Loucy (cell line): ENCODE measurements at regions not wholly inside any gene's neighbourhood (a gene's known extent, or its start where the extent isn't known, plus 50 kb on each side); places are given as distances from the start of the nearest gene placed in this dataset.

Experiments
- H2AFZ ChIP-seq: fragments of 200-600 bp; sonication (generic); 2 replicates; pipeline ENCODE4 v1.6.0; 2016; ENCODE audit warnings: antibody characterized with exemption, mild to moderate bottlenecking, low read length, moderate library complexity
- H3F3A ChIP-seq: fragments of 200-600 bp; 2 replicates; pipeline ENCODE4 v1.6.0; 2016; ENCODE audit warnings: antibody characterized with exemption, low read depth, mild to moderate bottlenecking
- H3K27me3 ChIP-seq: fragments of 200-600 bp; sonication (generic); 2 replicates; pipeline ENCODE4 v1.6.1; 2014; ENCODE audit warnings: low read length, mild to moderate bottlenecking; ENCODE audit not compliant: insufficient read depth, poor library complexity, severe bottlenecking
- H3K36me3 ChIP-seq: fragments of 200-600 bp; sonication (generic); 2 replicates; pipeline ENCODE4 v1.6.1; 2016; ENCODE audit warnings: low read length; ENCODE audit not compliant: insufficient read depth
- H3K4me1 ChIP-seq: fragments of 200-600 bp; sonication (generic); 2 replicates; pipeline ENCODE4 v1.5.1; 2014; ENCODE audit warnings: low read length, mild to moderate bottlenecking; ENCODE audit not compliant: insufficient read depth, poor library complexity, severe bottlenecking
- H3K4me2 ChIP-seq: fragments of 200-600 bp; sonication (generic); 2 replicates; pipeline ENCODE4 v1.6.0; 2014; ENCODE audit warnings: antibody characterized with exemption, low read length, low read depth, mild to moderate bottlenecking; ENCODE audit not compliant: poor library complexity, severe bottlenecking
- H3K4me3 ChIP-seq: fragments of 200-600 bp; sonication (generic); 2 replicates; pipeline ENCODE4 v1.5.1; 2014; ENCODE audit warnings: low read length, mild to moderate bottlenecking, mixed read lengths; ENCODE audit not compliant: poor library complexity, severe bottlenecking
- H3K79me2 ChIP-seq: fragments of 200-600 bp; sonication (generic); 2 replicates; pipeline ENCODE4 v1.6.1; 2014; ENCODE audit warnings: low read length; ENCODE audit not compliant: insufficient read depth
- H3K9ac ChIP-seq: fragments of 200-600 bp; sonication (generic); 2 replicates; pipeline ENCODE4 v1.6.0; 2014; ENCODE audit warnings: mild to moderate bottlenecking, low read depth, low read length, moderate library complexity; ENCODE audit not compliant: poor library complexity, severe bottlenecking
- H3K9me2 ChIP-seq: fragments of 200-600 bp; sonication (generic); replicated peaks from 2 replicates; pipeline ENCODE4 v1.6.1; 2016; ENCODE audit warnings: low read depth, low read length, mixed read lengths
- H3K9me3 ChIP-seq: fragments of 200-600 bp; sonication (generic); 2 replicates; pipeline ENCODE4 v1.6.1; 2014; ENCODE audit warnings: mild to moderate bottlenecking, antibody characterized with exemption, low read length, low read depth; ENCODE audit not compliant: insufficient read depth
- H4K20me1 ChIP-seq: fragments of 200-600 bp; sonication (generic); 2 replicates; pipeline ENCODE4 v1.6.0; 2014; ENCODE audit warnings: antibody characterized with exemption, low read length, mild to moderate bottlenecking; ENCODE audit not compliant: insufficient read depth, poor library complexity, severe bottlenecking
- EZH2phosphoT487 ChIP-seq: fragments of 200-600 bp; IDR thresholded peaks from 2 replicates; pipeline ENCODE4 v1.6.1; 2018; ENCODE audit warnings: antibody characterized with exemption, mild to moderate bottlenecking, moderate library complexity, borderline replicate concordance
- TF ChIP-seq, protein P1 (sequence below): fragments of 200-600 bp; sonication (generic); conservative IDR thresholded peaks from 2 replicates; pipeline ENCODE4 v1.5.1; 2014; ENCODE audit warnings: mild to moderate bottlenecking, antibody characterized with exemption, low read length

DNA sequence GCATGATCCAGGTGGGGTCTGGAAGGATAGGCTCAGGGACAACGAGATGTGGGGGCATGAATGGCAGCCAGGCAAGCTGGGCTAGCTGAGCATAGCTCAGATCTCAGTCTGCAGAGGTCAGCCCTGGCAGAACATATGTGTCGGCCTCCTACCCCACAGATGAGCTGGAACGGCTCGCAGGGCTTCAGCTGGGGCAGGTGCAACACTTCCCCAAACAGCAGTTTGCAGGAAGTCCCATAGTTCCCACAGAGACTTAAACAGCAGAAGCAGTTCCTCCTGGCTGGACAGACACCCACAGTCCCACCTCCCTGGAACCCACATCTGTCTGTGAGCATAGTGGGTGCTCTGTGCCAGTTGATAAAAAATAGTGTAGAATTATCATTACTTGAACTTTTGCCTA is 404.6 kb downstream of the GADD45G start:
- Histone ChIP-seq H3F3A (no peaks in the 10 kb centered on the region), H3K27me3 (no peaks in the 10 kb centered on the region), H3K9ac (no peak overlapping the region), H3K36me3 (no peaks in the 10 kb centered on the region), H4K20me1 (no peaks in the 10 kb centered on the region), H2AFZ (no peak overlapping the region), H3K9me2 (no peaks in the 10 kb centered on the region), H3K4me2 (no peak overlapping the region), H3K4me1 (no peaks in the 10 kb centered on the region), H3K79me2 (no peaks in the 10 kb centered on the region), H3K4me3 (no peak overlapping the region), H3K9me3 (no peaks in the 10 kb centered on the region)
- no peak for TF ChIP-seq EZH2phosphoT487
- TF ChIP-seq, protein P1, sequence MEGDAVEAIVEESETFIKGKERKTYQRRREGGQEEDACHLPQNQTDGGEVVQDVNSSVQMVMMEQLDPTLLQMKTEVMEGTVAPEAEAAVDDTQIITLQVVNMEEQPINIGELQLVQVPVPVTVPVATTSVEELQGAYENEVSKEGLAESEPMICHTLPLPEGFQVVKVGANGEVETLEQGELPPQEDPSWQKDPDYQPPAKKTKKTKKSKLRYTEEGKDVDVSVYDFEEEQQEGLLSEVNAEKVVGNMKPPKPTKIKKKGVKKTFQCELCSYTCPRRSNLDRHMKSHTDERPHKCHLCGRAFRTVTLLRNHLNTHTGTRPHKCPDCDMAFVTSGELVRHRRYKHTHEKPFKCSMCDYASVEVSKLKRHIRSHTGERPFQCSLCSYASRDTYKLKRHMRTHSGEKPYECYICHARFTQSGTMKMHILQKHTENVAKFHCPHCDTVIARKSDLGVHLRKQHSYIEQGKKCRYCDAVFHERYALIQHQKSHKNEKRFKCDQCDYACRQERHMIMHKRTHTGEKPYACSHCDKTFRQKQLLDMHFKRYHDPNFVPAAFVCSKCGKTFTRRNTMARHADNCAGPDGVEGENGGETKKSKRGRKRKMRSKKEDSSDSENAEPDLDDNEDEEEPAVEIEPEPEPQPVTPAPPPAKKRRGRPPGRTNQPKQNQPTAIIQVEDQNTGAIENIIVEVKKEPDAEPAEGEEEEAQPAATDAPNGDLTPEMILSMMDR: no peak

DNA sequence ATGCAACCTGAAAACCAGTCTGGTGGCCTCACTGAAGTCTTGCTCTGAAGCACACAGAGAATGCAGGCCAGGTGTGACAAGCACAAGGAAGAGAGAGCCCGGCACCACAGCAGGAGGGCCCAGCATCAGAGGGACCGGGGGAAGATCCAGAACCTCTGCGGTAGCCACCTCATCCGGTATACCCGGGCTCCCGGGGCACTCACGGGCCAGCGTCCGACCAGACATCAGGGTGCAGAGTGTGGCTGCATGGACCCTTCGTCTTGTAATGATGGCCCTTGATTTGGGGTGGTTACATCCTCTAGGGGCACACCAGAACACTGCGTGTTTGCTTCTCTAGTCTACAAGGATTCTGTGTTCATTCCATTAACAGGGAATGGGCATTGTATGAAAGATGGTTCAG is 406.0 kb downstream of the GADD45G start:
- no peaks in the 10 kb centered on the region for H3K27me3 ChIP-seq
- H3K4me1 ChIP-seq: no peaks in the 10 kb centered on the region
- no peaks in the 10 kb centered on the region for H3K79me2 ChIP-seq
- no peaks in the 10 kb centered on the region for H3K36me3 ChIP-seq
- no peaks in the 10 kb centered on the region for H4K20me1 ChIP-seq
- no peak overlapping the region for H3K9ac ChIP-seq
- no peaks in the 10 kb centered on the region for H3K9me2 ChIP-seq
- H3F3A ChIP-seq: no peaks in the 10 kb centered on the region
- no peaks in the 10 kb centered on the region for H3K9me3 ChIP-seq
- no peak for TF ChIP-seq EZH2phosphoT487
- TF ChIP-seq, protein P1: no peak
- H2AFZ ChIP-seq: no peak overlapping the region
- no peak overlapping the region for H3K4me3 ChIP-seq
- H3K4me2 ChIP-seq: no peak overlapping the region

DNA sequence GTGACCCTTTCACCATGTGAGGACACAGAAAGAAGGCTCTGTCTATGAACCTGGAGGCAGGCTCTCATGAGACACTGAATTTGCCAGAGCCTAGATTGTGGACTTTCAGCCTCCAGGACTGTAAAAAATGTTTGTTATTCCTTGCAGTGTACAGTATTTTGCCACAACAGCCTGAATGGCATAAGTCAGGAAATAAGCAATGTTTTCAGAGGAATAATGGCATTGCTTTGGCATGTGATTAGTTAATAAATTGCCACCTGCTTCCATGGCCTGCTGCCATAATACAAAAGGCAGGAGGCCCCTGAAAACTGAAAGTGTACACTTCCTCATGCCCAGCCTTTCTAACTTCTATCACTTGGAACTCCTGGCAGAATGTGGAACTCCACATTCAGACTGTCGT is 408.1 kb downstream of the GADD45G start:
- no peaks in the 10 kb centered on the region for H3F3A ChIP-seq
- H3K4me3 ChIP-seq: no peak overlapping the region
- H3K9me3 ChIP-seq: no peaks in the 10 kb centered on the region
- H3K9me2 ChIP-seq: no peaks in the 10 kb centered on the region
- H3K36me3 ChIP-seq: no peaks in the 10 kb centered on the region
- H3K4me1 ChIP-seq: no peaks in the 10 kb centered on the region
- H3K27me3 ChIP-seq: no peaks in the 10 kb centered on the region
- no peak overlapping the region for H2AFZ ChIP-seq
- TF ChIP-seq EZH2phosphoT487: no peak
- TF ChIP-seq, protein P1: no peak
- H4K20me1 ChIP-seq: no peaks in the 10 kb centered on the region
- no peak overlapping the region for H3K9ac ChIP-seq
- H3K4me2 ChIP-seq: no peak overlapping the region
- H3K79me2 ChIP-seq: no peaks in the 10 kb centered on the region
